DMS153 treated with DMSO at 0.1 percent for 48 hours (cell line): ENCODE measurements at regions not wholly inside any gene's neighbourhood (a gene's known extent, or its start where the extent isn't known, plus 50 kb on each side); places are given as distances from the start of the nearest gene placed in this dataset.
"Not testable (repeated sequence)": the region's sequence is repeated elsewhere in the genome, so short reads cannot be mapped to it uniquely, and the experiment has no call there.

Experiments
- DNase-seq: peaks from one replicate; lab custom pipeline; 2025; ENCODE audit not compliant: unreplicated experiment; lab: John Stamatoyannopoulos, UW

DNA sequence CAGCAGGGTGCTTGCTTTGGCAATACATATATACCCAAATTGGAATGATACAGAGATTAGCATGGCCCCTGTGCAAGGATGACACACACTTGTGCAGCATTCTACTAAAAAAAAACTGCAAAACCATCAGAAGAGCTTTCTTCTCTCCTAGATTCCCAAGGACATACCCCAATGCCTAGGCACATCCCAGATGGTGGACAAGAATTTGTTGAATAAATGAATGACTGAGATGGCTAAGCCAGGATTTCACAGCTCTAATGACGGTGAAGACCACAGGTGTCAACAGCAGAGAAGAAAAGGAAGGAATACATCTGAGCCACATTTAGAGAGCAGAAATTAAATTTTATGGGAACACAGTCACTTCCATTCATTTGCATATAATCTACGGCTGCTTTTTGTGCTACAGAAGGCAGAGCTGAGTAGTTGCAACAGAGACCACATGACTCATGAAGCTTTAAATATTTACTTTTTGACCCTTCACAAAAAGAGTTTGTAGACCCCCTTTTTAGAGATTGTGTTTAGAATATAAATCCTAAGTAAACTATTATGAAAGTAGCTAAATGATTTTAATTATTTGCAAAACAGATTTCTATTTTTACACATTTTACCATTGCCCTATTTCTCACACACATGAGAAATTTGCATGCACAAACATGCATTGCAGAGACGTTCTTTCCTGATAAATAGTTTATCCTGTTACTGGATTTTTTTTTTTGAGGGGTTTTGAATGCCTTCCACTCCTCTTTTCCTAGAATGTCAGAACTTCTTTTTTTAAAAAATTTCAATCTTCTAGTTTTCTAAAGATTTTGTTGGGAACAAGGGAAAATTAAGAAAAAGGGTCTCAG lies 119.0 kb downstream of the PMAIP1 start:
- DNase-seq = no peak

DNA sequence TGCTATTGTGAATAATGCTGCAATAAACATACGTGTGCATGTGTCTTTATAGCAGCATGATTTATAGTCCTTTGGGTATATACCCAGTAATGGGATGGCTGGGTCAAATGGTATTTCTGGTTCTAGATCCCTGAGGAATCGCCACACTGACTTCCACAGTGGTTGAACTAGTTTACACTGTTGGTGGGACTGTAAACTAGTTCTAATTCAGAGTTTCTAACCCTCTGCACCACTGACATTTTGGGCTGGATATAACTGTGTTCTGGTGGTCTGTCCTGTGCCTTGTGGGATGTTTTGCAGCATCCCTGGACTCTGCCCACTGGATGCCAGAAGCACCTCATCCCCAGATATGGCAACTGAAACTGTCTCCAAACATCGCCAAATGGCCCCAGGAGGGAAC lies 118.3 kb downstream of the PMAIP1 start:
- DNase-seq = not testable (repeated sequence)

DNA sequence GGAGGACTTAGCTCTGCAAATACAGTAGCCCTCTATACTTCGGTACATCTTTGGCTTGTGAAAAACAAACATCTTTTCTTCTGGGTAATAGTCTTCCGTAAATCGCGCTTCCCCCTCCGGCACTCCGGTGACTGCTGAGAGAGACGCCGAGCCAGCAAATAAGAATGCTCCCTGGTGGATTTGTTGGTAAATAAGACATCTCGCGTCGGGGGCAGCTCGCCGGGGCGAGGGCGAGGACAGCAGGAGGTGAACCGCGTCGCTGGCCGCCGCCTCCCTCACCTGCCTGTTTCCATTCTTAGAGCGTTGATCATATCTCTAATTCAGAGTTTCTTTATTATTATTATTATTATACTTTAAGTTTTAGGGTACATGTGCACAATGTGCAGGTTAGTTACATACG lies 117.6 kb downstream of the PMAIP1 start:
- no peak for DNase-seq

DNA sequence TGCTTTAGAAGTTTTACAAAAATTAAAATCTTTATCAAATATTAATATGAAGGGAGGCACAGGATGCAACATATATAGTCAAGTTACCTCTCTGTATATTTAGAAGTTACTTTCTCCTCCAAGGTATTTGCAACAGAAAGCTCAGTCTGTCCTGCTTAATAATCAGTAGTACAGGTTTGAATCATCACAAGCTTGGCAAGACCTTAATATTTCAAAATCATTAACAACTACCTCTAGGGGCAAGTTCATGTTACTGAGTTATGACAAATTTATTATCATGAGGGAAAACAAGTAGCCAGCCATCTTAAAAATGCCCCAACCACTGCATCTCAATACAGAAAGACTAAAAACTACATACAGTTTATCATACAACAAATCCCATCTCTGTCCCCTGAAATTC lies 116.0 kb downstream of the PMAIP1 start:
- DNase-seq = not testable (repeated sequence)

DNA sequence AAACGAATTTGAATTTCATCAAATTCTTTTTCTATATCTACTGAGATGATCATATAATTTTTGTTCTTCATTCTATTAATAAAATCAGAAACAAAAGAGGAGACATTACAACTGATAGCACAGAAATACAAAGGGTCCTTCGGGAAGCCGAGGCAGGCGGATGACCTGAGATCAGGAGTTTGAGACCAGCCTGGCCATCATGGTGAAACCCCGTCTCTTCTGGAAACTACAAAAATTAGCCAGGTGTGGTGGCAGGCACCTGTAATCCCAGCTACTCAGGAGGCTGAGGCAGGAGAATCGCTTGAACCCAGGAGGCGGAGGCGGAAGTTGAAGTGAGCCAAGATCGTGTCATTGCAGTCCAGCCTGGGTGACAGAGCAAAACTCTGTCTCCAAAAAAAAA lies 113.4 kb downstream of the PMAIP1 start:
- not testable (repeated sequence) for DNase-seq

DNA sequence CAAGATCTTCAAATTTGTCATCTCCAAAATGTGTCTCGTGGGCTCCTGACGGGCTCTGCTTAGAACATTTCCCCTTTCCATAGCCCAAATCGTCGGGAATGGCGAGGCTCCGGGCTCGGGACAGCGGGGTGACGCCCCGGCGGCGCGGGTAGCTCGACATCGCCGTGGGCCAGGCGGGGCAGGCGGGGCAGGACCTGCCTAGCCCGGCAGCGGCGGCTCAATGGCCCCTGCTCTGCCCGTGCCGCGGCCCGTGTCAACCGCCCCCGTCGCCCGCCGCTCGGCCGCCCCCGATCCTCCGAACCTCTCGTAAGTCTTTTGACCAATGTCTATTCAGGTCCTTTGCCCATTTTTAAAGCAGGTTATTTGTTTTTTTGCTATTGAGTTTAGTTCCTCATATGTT lies 111.2 kb downstream of the PMAIP1 start:
- no peak for DNase-seq

DNA sequence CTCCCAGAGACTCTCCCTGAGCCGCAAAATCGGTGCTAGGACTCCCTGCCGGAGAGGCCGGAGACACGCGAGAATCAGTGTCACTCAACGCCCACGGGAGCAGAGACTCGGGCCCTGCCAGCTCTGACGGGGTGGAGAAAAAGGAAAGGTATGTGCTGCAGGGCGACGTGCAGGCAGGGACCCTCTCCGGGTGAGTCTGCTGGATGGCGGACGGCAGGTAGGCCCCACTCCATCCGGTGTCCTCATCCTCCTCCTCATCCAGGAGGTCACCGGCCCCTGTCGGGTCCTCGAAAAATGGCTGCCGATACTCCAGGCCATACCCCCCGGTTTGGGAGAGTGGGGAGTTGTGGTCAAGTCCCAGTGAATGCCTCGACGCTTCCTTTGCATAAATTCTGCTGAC lies 110.7 kb downstream of the PMAIP1 start:
- DNase-seq = no peak

DNA sequence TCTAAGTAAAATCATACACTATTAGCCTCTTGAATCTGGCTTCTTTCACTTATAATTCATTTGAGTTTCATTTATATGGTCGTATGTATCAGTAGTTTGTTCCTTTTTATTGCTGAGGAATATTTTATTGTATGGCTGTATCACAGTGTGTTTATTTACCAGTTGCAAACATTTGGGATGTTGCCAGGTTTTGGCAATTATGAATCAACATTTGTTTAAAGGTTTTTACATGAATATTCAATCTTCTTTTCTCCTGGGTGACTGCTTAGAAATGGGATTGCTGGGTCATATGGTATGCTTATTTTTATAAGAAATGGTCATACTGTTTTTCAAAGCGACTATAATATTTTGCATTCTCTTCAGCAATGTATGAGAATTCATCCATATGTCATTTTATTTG lies 107.9 kb downstream of the PMAIP1 start:
- no peak for DNase-seq

DNA sequence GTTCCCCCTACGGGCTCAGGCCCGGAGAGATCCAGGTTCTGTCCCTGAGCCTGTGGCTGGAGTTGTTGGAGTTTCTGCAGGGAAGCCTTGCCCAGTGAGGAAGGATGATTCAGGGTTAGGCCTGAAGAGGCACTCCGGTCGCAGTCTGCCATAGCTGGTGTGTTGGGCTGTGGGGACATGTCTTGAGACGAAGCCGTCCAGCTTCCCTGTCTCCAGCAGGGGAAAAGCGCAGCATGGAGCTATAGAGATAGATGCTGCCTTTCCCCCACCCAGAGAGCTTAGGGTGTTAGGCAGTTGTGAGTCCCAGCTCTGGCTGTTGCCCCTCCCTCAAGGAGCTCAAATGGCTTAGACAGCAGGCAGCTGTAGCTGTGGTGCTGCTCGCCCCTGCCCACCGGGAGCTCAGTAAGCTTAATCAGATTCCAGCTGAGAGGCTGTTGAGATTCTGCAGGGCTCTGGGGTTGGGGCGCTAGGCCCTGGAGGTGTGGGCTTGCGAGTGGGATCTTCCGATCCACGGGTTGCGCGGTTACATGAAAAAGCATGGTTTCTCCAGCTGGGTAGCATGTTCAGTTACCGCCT lies 103.9 kb downstream of the PMAIP1 start:
- no peak for DNase-seq

DNA sequence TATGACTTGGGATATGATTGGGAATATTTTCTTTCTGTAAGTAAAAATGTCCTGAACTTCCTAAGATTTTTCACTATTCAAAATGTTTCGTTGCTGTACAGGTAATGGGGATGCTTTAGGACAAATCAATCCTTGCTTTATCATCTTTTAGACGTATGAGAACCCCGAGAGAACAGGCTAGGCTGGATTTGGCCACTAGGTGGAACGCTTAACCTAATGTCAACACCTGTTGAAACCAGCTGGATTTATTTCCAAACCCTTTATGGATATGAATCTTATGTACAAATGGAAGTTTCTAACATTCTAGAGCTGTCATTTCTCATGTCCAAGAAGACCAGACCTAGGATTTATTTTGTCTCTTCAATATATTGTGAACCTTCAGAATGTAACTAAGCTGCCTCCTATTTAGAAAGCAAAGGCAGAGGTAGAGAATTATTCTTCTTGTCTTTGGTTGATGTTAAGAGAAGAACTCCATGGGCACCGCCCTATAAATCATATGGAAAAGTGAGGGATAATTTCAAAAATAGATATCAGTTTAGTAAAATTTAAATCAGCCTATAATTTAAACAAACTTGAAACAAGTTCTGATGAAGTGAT lies 96.7 kb downstream of the PMAIP1 start:
- DNase-seq = peak; percentile 38

DNA sequence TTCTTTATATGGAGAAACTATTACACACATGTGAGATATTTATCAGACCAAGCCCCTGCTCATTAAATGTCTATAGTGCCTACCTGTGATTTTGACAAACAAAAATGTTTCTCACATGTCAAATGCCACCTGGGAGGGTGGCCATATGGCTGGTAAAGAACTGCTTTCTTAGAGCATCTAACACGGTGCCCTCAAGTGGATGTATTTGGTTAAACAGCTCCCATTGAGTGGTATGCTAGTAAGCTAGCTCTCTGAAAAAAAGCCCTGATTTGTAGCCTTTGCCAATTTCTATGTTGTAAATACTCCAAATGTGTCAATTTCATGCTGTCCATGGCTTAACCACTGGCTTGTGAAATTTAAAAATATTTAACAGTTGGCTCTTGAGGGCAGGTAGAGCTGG lies 94.6 kb downstream of the PMAIP1 start:
- no peak for DNase-seq

DNA sequence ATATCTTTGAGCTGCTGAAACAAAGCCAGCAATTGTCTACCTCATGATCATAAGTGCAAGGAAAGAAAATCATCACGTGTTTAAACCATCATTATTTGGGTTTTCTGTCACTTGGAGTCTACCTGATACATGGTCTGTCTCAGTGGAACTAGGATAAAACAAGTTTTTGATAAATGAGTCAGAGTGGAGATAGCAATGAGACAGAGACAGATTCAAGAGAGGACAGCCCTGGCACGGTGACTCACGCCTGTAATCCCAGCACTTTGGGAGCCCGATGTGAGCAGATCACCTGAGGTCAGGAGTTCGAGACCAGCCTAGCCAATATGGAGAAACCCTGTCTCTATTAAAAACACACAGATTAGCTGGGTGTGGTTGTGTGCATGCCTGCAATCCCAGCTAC lies 93.8 kb downstream of the PMAIP1 start:
- no peak for DNase-seq

DNA sequence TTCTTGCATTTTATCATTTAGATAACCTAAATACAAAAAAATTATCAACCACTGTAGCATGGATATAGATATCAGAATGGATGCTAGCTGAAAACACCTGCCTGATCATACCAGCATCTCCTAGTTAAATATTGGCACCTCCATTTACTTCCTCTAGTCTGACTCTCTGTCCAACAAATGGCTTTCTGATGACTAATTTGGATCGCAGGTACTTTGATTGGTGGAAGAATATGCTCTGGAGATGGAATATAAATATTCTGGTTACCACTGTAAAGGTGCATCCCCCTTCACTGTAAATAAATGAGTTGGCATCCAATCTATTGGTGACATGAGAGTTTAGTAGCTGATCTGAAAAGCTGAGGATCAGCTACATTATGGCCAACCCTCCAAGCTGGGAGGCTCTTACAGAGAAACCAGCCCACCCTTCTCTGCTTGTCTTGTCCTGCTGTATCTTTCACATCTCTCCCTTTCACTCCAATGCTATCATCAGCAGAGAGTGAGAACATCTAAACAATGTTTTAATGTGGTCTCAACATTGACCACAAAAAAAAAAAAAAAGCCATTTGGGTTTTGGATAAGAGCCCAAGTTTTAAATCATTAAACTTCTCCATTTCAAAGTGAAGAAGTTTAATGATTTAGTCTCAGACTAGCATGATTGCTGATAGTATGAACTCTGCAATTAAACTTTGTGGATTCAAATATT lies 90.5 kb downstream of the PMAIP1 start:
- DNase-seq = no peak

DNA sequence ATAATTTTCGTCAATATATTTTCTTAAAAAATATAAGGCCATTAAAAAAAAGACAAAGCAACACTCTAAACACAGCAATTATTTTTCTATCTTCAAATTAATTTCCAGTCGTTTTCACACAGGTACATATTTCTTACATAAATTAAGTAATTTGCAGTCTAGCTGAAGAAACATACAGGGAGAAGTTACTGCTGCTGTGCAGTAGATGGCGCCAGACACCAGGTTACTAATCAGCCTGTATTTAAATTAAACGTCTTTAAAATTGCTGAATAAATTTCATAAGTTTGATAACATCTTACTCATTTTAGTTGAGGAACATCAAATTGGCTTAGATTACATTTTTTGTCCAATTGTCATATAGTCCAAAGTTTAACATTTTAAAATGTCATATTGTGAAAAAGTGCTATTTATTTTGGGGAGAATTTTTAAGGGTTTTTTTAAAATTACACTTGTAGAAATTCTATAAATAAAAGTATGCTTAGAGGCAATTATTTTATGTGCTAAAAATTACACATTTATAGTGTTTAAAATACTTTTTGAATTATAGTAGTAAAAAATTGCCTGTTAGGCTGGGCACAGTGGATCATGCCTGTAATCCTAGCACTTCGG lies 88.4 kb downstream of the PMAIP1 start:
- peak; percentile 34 for DNase-seq

DNA sequence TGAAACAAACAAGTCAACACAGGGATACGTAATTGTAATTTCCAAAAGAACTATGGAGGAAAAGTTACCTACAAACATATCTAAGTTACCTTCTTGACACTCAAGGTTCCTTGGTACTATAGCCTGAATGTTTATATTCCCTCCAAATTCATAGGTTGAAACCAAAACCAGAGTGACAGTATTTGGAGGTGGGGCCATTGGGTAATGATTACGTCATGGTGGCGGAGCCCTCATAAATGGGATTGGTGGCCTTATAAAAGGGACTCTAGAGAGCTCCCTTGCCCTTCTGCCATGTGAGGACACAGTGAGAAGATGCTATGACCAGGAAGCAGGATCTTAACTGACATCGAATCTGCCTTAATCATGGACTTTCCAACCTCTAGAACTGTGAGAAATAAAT lies 87.3 kb downstream of the PMAIP1 start:
- DNase-seq = no peak

DNA sequence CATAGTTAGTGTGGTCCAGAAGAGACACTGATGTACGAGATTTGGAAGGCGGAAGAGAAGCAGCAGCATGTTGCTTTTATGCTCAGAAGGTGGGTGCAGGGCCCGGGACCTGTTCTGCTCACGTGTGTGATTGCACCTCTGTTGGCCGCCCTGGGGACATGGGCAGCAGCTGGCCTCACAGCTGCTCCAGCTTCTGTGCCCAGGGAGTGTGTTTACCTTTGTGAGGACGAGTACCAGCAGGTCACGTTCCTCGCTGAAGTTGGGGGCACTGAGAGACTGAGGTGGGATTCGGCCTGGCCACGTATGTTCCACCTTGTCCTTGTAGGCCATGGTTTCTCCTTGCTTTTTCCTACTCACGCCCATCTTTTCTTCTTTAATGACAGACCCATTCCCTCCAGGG lies 86.3 kb downstream of the PMAIP1 start:
- no peak for DNase-seq

DNA sequence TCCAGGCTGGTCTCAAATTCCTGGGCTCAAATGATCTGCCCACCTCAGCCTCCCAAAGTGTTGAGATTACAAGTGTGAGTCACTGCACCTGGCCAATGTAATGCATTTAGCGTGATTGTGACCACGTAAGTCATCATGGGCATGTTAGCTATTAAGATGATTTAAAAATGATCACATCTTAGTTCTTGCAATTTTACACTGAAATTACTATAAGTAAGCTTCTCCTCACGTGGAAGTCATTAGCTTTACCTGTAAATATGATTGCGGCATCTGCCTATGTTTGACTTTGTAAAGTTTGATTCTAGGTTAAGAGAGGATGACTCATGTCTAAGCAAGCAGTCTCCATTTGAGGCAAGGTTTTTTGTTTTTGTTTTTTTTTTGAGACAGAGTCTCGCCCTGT lies 85.5 kb downstream of the PMAIP1 start:
- no peak for DNase-seq

DNA sequence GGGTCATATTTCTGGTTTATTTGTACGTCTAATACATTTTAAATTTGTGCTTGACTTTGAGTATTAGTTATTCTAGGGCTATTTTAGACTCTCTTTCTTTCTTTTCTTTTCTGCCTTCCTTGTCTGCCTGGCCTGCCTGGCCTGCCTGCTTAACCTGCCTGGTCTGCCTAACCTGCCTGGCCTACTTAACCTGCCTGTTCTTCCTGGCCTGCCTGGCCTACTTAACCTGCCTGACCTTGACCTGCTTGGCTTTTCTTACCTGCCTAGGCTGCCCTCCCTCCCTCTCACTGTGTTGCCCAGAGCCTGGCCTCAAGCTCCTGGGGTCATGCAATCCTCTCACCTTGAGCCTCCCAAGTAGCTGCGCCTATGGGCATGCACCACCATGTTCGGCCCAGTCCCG lies 83.7 kb downstream of the PMAIP1 start:
- no peak for DNase-seq

DNA sequence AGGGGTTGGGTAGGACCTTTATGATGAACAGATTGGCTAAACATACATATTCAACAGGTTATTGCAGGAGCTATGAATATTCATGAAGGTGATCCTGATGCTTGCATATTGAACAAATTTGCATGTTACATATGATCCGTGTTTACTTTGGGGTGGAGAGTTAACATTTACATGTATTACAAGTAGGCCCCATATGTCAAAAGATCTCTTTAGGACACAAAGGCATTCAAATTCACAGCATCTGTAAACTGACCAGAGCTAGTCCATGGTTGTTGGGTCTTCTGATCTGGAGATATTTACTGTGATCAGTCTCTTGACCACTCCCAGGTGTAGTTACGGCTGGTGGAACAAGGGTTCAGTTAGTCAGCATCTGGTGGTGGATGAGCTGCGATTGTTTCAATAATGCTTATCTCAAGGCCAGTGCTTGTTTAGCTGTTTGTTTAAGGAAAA lies 80.4 kb downstream of the PMAIP1 start:
- DNase-seq = no peak

DNA sequence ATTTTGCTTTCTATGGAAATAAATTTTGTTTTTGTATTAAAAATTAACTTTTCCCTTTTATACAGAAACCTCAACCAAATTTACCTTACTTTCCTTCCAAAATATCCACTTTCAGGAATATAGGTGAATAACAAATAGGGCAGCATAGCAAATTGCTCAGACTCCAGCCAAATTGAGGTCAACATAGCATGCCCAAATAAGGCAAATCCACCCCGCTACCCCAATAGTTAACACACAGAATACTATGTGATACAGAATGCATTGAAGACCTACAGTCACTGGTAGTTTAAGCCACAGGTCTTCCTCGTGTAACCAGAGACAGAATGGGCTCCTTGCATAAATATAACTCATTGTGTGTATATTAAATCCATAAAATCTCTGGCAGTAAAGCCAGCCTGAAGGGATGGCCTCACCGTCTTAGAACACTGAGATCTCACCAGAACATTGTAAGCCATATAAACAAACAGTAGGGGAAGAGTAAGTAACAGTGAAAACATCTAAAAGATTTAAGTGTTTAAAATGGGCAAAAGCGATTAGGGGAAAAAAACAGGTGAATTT lies 72.2 kb downstream of the PMAIP1 start:
- DNase-seq = no peak

DNA sequence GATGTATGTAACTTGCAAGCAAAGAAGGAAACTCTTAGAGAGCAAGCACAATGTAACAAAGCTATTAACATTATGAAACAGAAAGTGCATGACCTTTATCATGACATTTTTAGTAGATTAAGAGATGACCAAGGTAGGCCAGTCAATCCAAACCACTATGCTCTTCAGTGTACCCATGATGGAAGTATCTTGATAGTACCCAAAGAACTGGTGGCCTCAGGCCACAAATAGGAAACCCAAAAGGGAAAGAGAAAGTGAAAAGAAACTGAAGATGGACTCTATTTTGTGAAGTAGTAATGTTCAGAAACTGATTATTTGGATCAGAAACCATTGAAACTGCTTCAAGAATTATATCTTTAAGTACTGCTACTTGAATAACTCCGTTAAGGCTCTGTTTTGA lies 71.3 kb downstream of the PMAIP1 start:
- not testable (repeated sequence) for DNase-seq
